NCI-H526 treated with DMSO at 0.1 percent for 48 hours (cell line): ENCODE measurements at regions not wholly inside any gene's neighbourhood (a gene's known extent, or its start where the extent isn't known, plus 50 kb on each side); places are given as distances from the start of the nearest gene placed in this dataset.
A peak's percentile ranks its signal among the peaks of the same experiment; 100 is the strongest.

Source experiments
- DNase-seq: peaks from one replicate; lab custom pipeline; 2025; lab: John Stamatoyannopoulos, UW

- DNase-seq = no peak
Measured at GRCh38 chr10:123526356-123527064, 139.6 kb upstream of the GPR26 start.

GRCh38 chr10:123527151-123527550 is 139.0 kb upstream of the GPR26 start:
- DNase-seq = peak; percentile 72

- DNase-seq = no peak
Measured at GRCh38 chr10:123529146-123529760, 136.9 kb upstream of the GPR26 start.

- DNase-seq = no peak
Measured at GRCh38 chr10:123530166-123530870, 135.8 kb upstream of the GPR26 start.

GRCh38 chr10:123535386-123535785 is 130.8 kb upstream of the GPR26 start:
- no peak for DNase-seq

- DNase-seq = no peak
Measured at GRCh38 chr10:123536176-123536845, 129.8 kb upstream of the GPR26 start.

- no peak for DNase-seq
Measured at GRCh38 chr10:123537188-123537961, 128.8 kb upstream of the GPR26 start.

GRCh38 chr10:123538401-123539320 is 127.5 kb upstream of the GPR26 start:
- DNase-seq = peak; percentile 72

- no peak for DNase-seq
Measured at GRCh38 chr10:123544986-123545385, 121.2 kb upstream of the GPR26 start.

GRCh38 chr10:123548770-123549169 is 117.4 kb upstream of the GPR26 start:
- no peak for DNase-seq

- no peak for DNase-seq
Measured at GRCh38 chr10:123549761-123550454, 116.2 kb upstream of the GPR26 start.

GRCh38 chr10:123550675-123551096 is 115.5 kb upstream of the GPR26 start:
- DNase-seq = peak; percentile 75

GRCh38 chr10:123551259-123551658 is 114.9 kb upstream of the GPR26 start:
- no peak for DNase-seq

GRCh38 chr10:123552760-123553554 is 113.2 kb upstream of the GPR26 start:
- DNase-seq = no peak

GRCh38 chr10:123553810-123554430 is 112.2 kb upstream of the GPR26 start:
- peak; percentile 98 for DNase-seq

- no peak for DNase-seq
Measured at GRCh38 chr10:123554656-123555055, 111.5 kb upstream of the GPR26 start.

GRCh38 chr10:123555616-123556015 is 110.5 kb upstream of the GPR26 start:
- no peak for DNase-seq

- no peak for DNase-seq
Measured at GRCh38 chr10:123556049-123556448, 110.1 kb upstream of the GPR26 start.

GRCh38 chr10:123556736-123557135 is 109.4 kb upstream of the GPR26 start:
- no peak for DNase-seq
